ENCODE measurements at regions not wholly inside any gene's neighbourhood (a gene's known extent, or its start where the extent isn't known, plus 50 kb on each side); places are given as distances from the start of the nearest gene placed in this dataset.
"Not testable (repeated sequence)": the region's sequence is repeated elsewhere in the genome, so short reads cannot be mapped to it uniquely, and the experiment has no call there.

- TF ChIP-seq EP300, CTCF (IDR thresholded peaks at IDR 0.05): not testable (repeated sequence)
These were observed 79.8 kb downstream of the FOXD4L6 start for GRCh38 chr9:41048672-41049071.

Data from sigmoid colon (tissue), 4 donors.